ENCODE measurements at regions not wholly inside any gene's neighbourhood (a gene's known extent, or its start where the extent isn't known, plus 50 kb on each side); places are given as distances from the start of the nearest gene placed in this dataset.

- TF ChIP-seq CTCF (IDR thresholded peaks at IDR 0.05): no peak
These were observed 357.9 kb upstream of the LRRC3B start (continued) for GRCh38 chr3:26264708-26265107.

DNA sequence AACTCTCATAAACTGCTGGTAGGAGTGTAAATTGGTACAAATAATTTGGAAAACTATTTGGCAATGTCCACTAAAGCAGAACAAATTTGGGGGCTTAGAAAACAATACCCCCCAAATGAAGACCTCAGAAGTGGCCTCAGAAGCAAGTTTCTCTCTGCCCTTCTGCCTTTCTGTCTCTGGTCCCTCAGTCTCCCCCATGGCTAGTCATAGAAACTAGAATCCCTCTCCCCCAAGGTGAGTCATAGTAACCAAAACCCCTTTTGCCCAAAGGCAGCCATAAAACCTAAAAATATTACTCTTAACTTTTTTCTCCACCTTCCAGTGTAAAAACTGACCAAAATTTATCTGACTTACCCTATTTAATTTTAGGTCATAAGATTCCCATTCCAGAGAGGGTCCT, 350.7 kb upstream of the LRRC3B start:
- no peak for DNase-seq
- H3F3A ChIP-seq (replicated peaks; ENCODE audit: insufficient read depth): no peaks in the 10 kb centered on the region
- POLR2A ChIA-PET: no interaction called here
- no peaks in the 10 kb centered on the region for H3K9me2 ChIP-seq
- no peaks in the 10 kb centered on the region for H3K36me3 ChIP-seq (replicated peaks in 1 of 2; ENCODE audit: control insufficient read depth in 1 of 2, insufficient read depth in 2 of 2, low read length in 1 of 2)
- no peaks in the 10 kb centered on the region for H4K20me1 ChIP-seq (ENCODE audit: insufficient read depth)
- H3K79me2 ChIP-seq (ENCODE audit: insufficient read depth): no peaks in the 10 kb centered on the region
- no peak overlapping the region for H3K9ac ChIP-seq
- TF ChIP-seq PBX3 (IDR thresholded peaks at IDR 0.05): no peak
- TF ChIP-seq, protein P1, sequence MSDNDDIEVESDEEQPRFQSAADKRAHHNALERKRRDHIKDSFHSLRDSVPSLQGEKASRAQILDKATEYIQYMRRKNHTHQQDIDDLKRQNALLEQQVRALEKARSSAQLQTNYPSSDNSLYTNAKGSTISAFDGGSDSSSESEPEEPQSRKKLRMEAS (IDR thresholded peaks at IDR 0.05; ENCODE audit: low read depth): no peak
- no peak overlapping the region for H3K27ac ChIP-seq (ENCODE audit: low read depth in 2 of 2, low read length in 1 of 2)
- H3K4me1 ChIP-seq (ENCODE audit: control insufficient read depth in 1 of 2, insufficient read depth in 2 of 2, low read depth in 1 of 2, low read length in 1 of 2): no peaks in the 10 kb centered on the region
- CTCF ChIA-PET: no interaction called here
- no peaks in the 10 kb centered on the region for H3K27me3 ChIP-seq (ENCODE audit: insufficient read depth)
- H2AFZ ChIP-seq (ENCODE audit: low read depth): no peak overlapping the region
- no peaks in the 10 kb centered on the region; the same call in 1 of the 2 replicates for H3K9me3 ChIP-seq
- no peak overlapping the region for H3K4me2 ChIP-seq
- H3K4me3 ChIP-seq (ENCODE audit: low read depth in 2 of 2, low read length in 1 of 2): no peak overlapping the region

GRCh38 chr3:26273196-26273595, 349.4 kb upstream of the LRRC3B start:
- CTCF ChIA-PET: no interaction called here
- H3K4me1 ChIP-seq (ENCODE audit: control insufficient read depth in 1 of 2, insufficient read depth in 2 of 2, low read depth in 1 of 2, low read length in 1 of 2): no peaks in the 10 kb centered on the region
- H3K27ac ChIP-seq (ENCODE audit: low read depth in 2 of 2, low read length in 1 of 2): no peak overlapping the region

More at GRCh38 chr3:26273196-26273595, 349.4 kb upstream of the LRRC3B start:
- DNase-seq: no peak
- H2AFZ ChIP-seq (ENCODE audit: low read depth): no peak overlapping the region
- no peaks in the 10 kb centered on the region for H3F3A ChIP-seq (replicated peaks; ENCODE audit: insufficient read depth)
- TF ChIP-seq, protein P2, sequence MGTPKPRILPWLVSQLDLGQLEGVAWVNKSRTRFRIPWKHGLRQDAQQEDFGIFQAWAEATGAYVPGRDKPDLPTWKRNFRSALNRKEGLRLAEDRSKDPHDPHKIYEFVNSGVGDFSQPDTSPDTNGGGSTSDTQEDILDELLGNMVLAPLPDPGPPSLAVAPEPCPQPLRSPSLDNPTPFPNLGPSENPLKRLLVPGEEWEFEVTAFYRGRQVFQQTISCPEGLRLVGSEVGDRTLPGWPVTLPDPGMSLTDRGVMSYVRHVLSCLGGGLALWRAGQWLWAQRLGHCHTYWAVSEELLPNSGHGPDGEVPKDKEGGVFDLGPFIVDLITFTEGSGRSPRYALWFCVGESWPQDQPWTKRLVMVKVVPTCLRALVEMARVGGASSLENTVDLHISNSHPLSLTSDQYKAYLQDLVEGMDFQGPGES (IDR thresholded peaks at IDR 0.05; ENCODE audit: low read depth, low read length): no peak
- no peak for TF ChIP-seq PBX3 (IDR thresholded peaks at IDR 0.05)
- TF ChIP-seq JUND (IDR thresholded peaks at IDR 0.05): no peak
- TF ChIP-seq TAF1 (IDR thresholded peaks at IDR 0.05; ENCODE audit: borderline replicate concordance, low read depth, low read length): no peak
- TF ChIP-seq TEAD4 (IDR thresholded peaks at IDR 0.05; ENCODE audit: borderline replicate concordance, insufficient read depth): no peak
- TF ChIP-seq RAD21 (IDR thresholded peaks at IDR 0.05; ENCODE audit: low read length): no peak
- TF ChIP-seq SIN3A (IDR thresholded peaks at IDR 0.05; ENCODE audit: borderline replicate concordance, low read depth, low read length): no peak
- no peak for TF ChIP-seq USF2 (IDR thresholded peaks at IDR 0.05; ENCODE audit: borderline replicate concordance, low read depth, low read length)
- no peak for TF ChIP-seq GABPA (IDR thresholded peaks at IDR 0.05; ENCODE audit: low read depth)
- no peaks in the 10 kb centered on the region for H3K9me2 ChIP-seq
- H3K9me3 ChIP-seq: no peaks in the 10 kb centered on the region; the same call in 1 of the 2 replicates
- H3K27me3 ChIP-seq (ENCODE audit: insufficient read depth): no peaks in the 10 kb centered on the region
- no peak overlapping the region for H3K4me2 ChIP-seq
- no peak overlapping the region for H3K9ac ChIP-seq
- POLR2A ChIA-PET: no interaction called here
- H3K36me3 ChIP-seq (replicated peaks in 1 of 2; ENCODE audit: control insufficient read depth in 1 of 2, insufficient read depth in 2 of 2, low read length in 1 of 2): no peaks in the 10 kb centered on the region
- H3K4me3 ChIP-seq (ENCODE audit: low read depth in 2 of 2, low read length in 1 of 2): no peak overlapping the region
- no peaks in the 10 kb centered on the region for H4K20me1 ChIP-seq (ENCODE audit: insufficient read depth)
- H3K79me2 ChIP-seq (ENCODE audit: insufficient read depth): no peaks in the 10 kb centered on the region

Measured in SK-N-SH (cell line).